Breast epithelium (tissue), 4 donors: ENCODE measurements at regions not wholly inside any gene's neighbourhood (a gene's known extent, or its start where the extent isn't known, plus 50 kb on each side); places are given as distances from the start of the nearest gene placed in this dataset.

ENCODE experiments used
- DNase-seq, 2 donors: peaks; one replicate each; pipeline ENCODE4 v3.0.0-alpha.2; 2019; ENCODE audit warnings: low spot score in 2 of 2
- H3K27ac ChIP-seq, 2 donors: fragments of 200-600 bp; sonication (generic) in 1 of 2; one replicate each; pipeline ENCODE4 v1.5.1; 2016 to 2019; ENCODE audit warnings: mild to moderate bottlenecking in 1 of 2
- H3K27me3 ChIP-seq, 2 donors: fragments of 200-600 bp; sonication (generic) in 1 of 2; one replicate each; pipeline versions ENCODE4 v1.5.1 to v1.6.0; 2017 to 2019; ENCODE audit warnings: control low read depth in 1 of 2, mild to moderate bottlenecking in 1 of 2
- H3K36me3 ChIP-seq: fragments of 200-600 bp; one replicate; pipeline ENCODE4 v1.5.1; 2019
- H3K4me1 ChIP-seq, 2 donors: fragments of 200-600 bp; sonication (generic); one replicate each; pipeline ENCODE4 v1.5.1; 2016 to 2019; ENCODE audit warnings: control low read depth in 1 of 2
- H3K4me3 ChIP-seq, 3 donors: fragments of 200-600 bp; sonication (generic); 1 replicate in 2 of 3; 2 replicates in 1 of 3; pipeline ENCODE4 v1.5.1; 2016 to 2019; ENCODE audit warnings: mild to moderate bottlenecking in 3 of 3, moderate library complexity in 2 of 3
- H3K9me3 ChIP-seq, 2 donors: fragments of 200-600 bp; sonication (generic) in 1 of 2; one replicate each; pipeline ENCODE4 v1.5.1; 2016 to 2019; ENCODE audit warnings: control low read depth in 1 of 2
- CTCF ChIP-seq, 3 donors: fragments of 450-650 bp; IDR thresholded peaks; one replicate each; pipeline ENCODE4 v1.5.1; 2016 to 2017; ENCODE audit warnings: antibody characterized with exemption in 3 of 3, mild to moderate bottlenecking in 3 of 3, moderate library complexity in 3 of 3
- POLR2A ChIP-seq: fragments of 450-650 bp; IDR thresholded peaks from one replicate; pipeline ENCODE4 v1.6.1; 2016; ENCODE audit warnings: antibody characterized with exemption, mild to moderate bottlenecking, moderate library complexity
- POLR2AphosphoS5 ChIP-seq, 3 donors: sonication (generic); formaldehyde crosslinking; IDR thresholded peaks; one replicate each; pipeline ENCODE4 v1.6.1; 2017; ENCODE audit warnings: antibody characterized with exemption in 3 of 3
- intact Hi-C: fragments of 100-400 bp; cut with DNase I; formaldehyde crosslinking; loops from one replicate; pipeline ENCODE4 v1.15.1; 2023; ENCODE audit warnings: low total_unique reads

GRCh38 chrX:43008356-43008755 lies 230.4 kb upstream of the PPP1R2C start:
- Histone ChIP-seq H3K4me1 (no peaks in the 10 kb centered on the region), H3K36me3 (no peaks in the 10 kb centered on the region), H3K9me3 (peaks cover 0 to 6% of the 10 kb centered on the region in 2 donors), H3K4me3 (no peak overlapping the region), H3K27me3 (peaks cover 0 to 19% of the 10 kb centered on the region in 2 donors), H3K27ac (no peak overlapping the region)
- no peak for TF ChIP-seq POLR2AphosphoS5 (IDR thresholded peaks at IDR 0.05)
- TF ChIP-seq CTCF (IDR thresholded peaks at IDR 0.05) = no peak
- no peak for TF ChIP-seq POLR2A
- intact Hi-C loops = no loop called here
- DNase-seq = no peak

- H3K36me3 ChIP-seq = no peaks in the 10 kb centered on the region
- intact Hi-C loops = no loop called here
- no peaks in the 10 kb centered on the region for H3K4me1 ChIP-seq
- DNase-seq = no peak
- H3K27me3 ChIP-seq = peaks cover 0 to 10% of the 10 kb centered on the region in 2 donors
- H3K27ac ChIP-seq = no peak overlapping the region
- H3K9me3 ChIP-seq = no peaks in the 10 kb centered on the region
- no peak overlapping the region for H3K4me3 ChIP-seq
- TF ChIP-seq POLR2A (no peak), POLR2AphosphoS5 (IDR thresholded peaks at IDR 0.05) (no peak), CTCF (IDR thresholded peaks at IDR 0.05) (no peak)
Measured at GRCh38 chrX:43016021-43016420, 238.1 kb upstream of the PPP1R2C start.

- TF ChIP-seq POLR2AphosphoS5 (IDR thresholded peaks at IDR 0.05) = no peak
- no peak for TF ChIP-seq POLR2A
- no peak for TF ChIP-seq CTCF (IDR thresholded peaks at IDR 0.05)
- Histone ChIP-seq H3K27me3 (peaks cover 0 to 10% of the 10 kb centered on the region in 2 donors), H3K27ac (no peak overlapping the region), H3K9me3 (no peaks in the 10 kb centered on the region), H3K4me1 (no peaks in the 10 kb centered on the region), H3K36me3 (no peaks in the 10 kb centered on the region), H3K4me3 (no peak overlapping the region)
- intact Hi-C loops = no loop called here
- no peak for DNase-seq
Measured at GRCh38 chrX:43018031-43018430, 240.1 kb upstream of the PPP1R2C start.

GRCh38 chrX:43019021-43019420 lies 241.1 kb upstream of the PPP1R2C start:
- H3K4me1 ChIP-seq = no peaks in the 10 kb centered on the region
- TF ChIP-seq CTCF (IDR thresholded peaks at IDR 0.05) = no peak
- peaks cover 0 to 7% of the 10 kb centered on the region in 2 donors for H3K27me3 ChIP-seq
- H3K4me3 ChIP-seq = no peak overlapping the region
- intact Hi-C loops = no loop called here
- H3K27ac ChIP-seq = no peak overlapping the region
- peaks cover 5 to 7% of the 10 kb centered on the region in 2 donors for H3K9me3 ChIP-seq
- no peak for DNase-seq
- H3K36me3 ChIP-seq = no peaks in the 10 kb centered on the region

- H3K9me3 ChIP-seq = peaks cover 22 to 41% of the 10 kb centered on the region in 2 donors
- no peak overlapping the region for H3K27ac ChIP-seq
- H3K4me1 ChIP-seq = no peaks in the 10 kb centered on the region
- no peak for DNase-seq
- TF ChIP-seq CTCF (IDR thresholded peaks at IDR 0.05) = no peak
- TF ChIP-seq POLR2AphosphoS5 (IDR thresholded peaks at IDR 0.05) = no peak
- TF ChIP-seq POLR2A = no peak
- H3K27me3 ChIP-seq = no peaks in the 10 kb centered on the region
- intact Hi-C loops = no loop called here
- H3K4me3 ChIP-seq = no peak overlapping the region
- H3K36me3 ChIP-seq = no peaks in the 10 kb centered on the region
Measured at GRCh38 chrX:43025806-43026315, 247.9 kb upstream of the PPP1R2C start.
